ENCODE measurements at regions not wholly inside any gene's neighbourhood (a gene's known extent, or its start where the extent isn't known, plus 50 kb on each side); places are given as distances from the start of the nearest gene placed in this dataset.

DNA sequence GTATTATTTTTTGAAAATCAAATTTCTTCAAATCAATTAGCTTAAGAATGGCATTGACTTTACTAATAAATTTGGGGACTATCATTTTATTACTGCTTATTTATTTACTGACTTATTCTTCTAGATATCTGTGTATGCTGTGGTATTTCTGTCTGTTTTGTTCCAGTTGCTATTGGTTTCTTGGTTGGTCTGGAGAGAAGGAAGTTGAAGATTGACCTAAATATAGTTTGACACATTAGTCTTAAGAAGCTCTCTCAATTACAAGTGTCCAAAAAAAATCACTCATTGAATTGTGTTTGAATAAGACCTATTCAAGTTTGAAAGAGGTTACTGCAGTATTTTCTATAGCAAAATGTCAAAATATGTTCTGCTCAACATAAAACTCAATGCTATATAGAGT is 153.3 kb upstream of the KYNU start:
- Histone ChIP-seq H3K36me3 (ENCODE audit: control insufficient read depth in 2 of 2, extremely low read depth in 1 of 2, insufficient read depth in 2 of 2, low read length in 2 of 2) (no peaks in the 10 kb centered on the region), H3K27me3 (ENCODE audit: control insufficient read depth in 2 of 2, insufficient read depth in 2 of 2, low read length in 2 of 2) (no peaks in the 10 kb centered on the region), H3K27ac (ENCODE audit: insufficient read depth, low read depth, low read length) (no peak overlapping the region), H3K4me2 (ENCODE audit: insufficient read depth, low read length) (no peak overlapping the region), H2AFZ (ENCODE audit: low read depth, low read length) (no peak overlapping the region), H3K9me3 (replicated peaks; ENCODE audit: control insufficient read depth, insufficient read depth, low read length) (no peaks in the 10 kb centered on the region), H3K9me1 (replicated peaks; ENCODE audit: control insufficient read depth, extremely low read depth, insufficient read depth, low read length) (no peaks in the 10 kb centered on the region), H3K4me3 (replicated peaks in 1 of 3; ENCODE audit: insufficient read depth in 1 of 3, low read depth in 1 of 3, low read length in 3 of 3) (no peak overlapping the region), H3K4me1 (ENCODE audit: control insufficient read depth, extremely low read depth, insufficient read depth, low read length) (no peaks in the 10 kb centered on the region), H4K20me1 (replicated peaks; ENCODE audit: control insufficient read depth, extremely low read depth, insufficient read depth, low read length) (no peaks in the 10 kb centered on the region), H3K9ac (replicated peaks; ENCODE audit: extremely low read depth, insufficient read depth, low read length) (no peak overlapping the region), H3K79me2 (ENCODE audit: control insufficient read depth, insufficient read depth, low read length) (no peaks in the 10 kb centered on the region)
- no peak for FAIRE-seq
- TF ChIP-seq, protein P1, sequence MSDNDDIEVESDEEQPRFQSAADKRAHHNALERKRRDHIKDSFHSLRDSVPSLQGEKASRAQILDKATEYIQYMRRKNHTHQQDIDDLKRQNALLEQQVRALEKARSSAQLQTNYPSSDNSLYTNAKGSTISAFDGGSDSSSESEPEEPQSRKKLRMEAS (IDR thresholded peaks at IDR 0.05; ENCODE audit: insufficient read depth, insufficient read length) = no peak
- TF ChIP-seq, protein P2, sequence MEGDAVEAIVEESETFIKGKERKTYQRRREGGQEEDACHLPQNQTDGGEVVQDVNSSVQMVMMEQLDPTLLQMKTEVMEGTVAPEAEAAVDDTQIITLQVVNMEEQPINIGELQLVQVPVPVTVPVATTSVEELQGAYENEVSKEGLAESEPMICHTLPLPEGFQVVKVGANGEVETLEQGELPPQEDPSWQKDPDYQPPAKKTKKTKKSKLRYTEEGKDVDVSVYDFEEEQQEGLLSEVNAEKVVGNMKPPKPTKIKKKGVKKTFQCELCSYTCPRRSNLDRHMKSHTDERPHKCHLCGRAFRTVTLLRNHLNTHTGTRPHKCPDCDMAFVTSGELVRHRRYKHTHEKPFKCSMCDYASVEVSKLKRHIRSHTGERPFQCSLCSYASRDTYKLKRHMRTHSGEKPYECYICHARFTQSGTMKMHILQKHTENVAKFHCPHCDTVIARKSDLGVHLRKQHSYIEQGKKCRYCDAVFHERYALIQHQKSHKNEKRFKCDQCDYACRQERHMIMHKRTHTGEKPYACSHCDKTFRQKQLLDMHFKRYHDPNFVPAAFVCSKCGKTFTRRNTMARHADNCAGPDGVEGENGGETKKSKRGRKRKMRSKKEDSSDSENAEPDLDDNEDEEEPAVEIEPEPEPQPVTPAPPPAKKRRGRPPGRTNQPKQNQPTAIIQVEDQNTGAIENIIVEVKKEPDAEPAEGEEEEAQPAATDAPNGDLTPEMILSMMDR (IDR thresholded peaks at IDR 0.05; ENCODE audit: extremely low read depth in 1 of 2, insufficient read depth in 1 of 2, low read depth in 1 of 2, low read length in 2 of 2) = no peak
- TF ChIP-seq EZH2 (IDR thresholded peaks at IDR 0.05; ENCODE audit: borderline replicate concordance, low read depth, low read length, severe bottlenecking) (no peak), POLR2AphosphoS5 (IDR thresholded peaks at IDR 0.05; ENCODE audit: insufficient read depth, low read depth, low read length) (no peak), FOS (IDR thresholded peaks at IDR 0.05; ENCODE audit: borderline replicate concordance, insufficient read depth, low read length) (no peak)
- POLR2A ChIA-PET = no interaction called here
- dilution Hi-C loops (cut with MboI; ENCODE audit: extremely low pct_ligation_motif_present, low sequenced_read_pairs) (no loop called here), intact Hi-C loops (cut with micrococcal nuclease) (no loop called here)
- DNase-seq (ENCODE audit: low read depth, low spot score) = no peak
- BruUV-seq (replicated peaks) = no TSS peak
- CTCF ChIA-PET = interaction anchor here (0.7 kb wide), 1 partner anchor 18 kb away, joined by 3 read pairs; no protein-coding TSS in a partner anchor

DNA sequence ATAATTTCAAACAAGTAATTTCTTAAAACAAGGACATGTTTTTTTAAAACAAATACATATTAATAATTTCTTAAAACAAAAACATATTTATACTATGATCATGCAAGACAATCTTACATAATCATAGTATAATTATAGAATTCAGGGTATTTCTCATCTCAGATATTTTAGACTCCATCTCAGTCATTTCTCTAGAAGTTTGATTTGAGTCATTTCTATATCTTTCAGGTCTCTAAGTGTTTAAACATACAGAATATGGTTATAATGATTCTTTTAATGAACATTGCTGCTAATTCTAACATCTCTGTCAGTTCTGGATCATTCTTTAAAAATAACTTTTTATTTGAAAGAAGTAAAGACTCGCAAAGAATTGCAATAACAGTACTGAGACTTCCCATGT is 154.2 kb upstream of the KYNU start:
- Histone ChIP-seq H3K9ac (replicated peaks; ENCODE audit: extremely low read depth, insufficient read depth, low read length) (no peak overlapping the region), H3K27me3 (ENCODE audit: control insufficient read depth in 2 of 2, insufficient read depth in 2 of 2, low read length in 2 of 2) (no peaks in the 10 kb centered on the region), H3K36me3 (ENCODE audit: control insufficient read depth in 2 of 2, extremely low read depth in 1 of 2, insufficient read depth in 2 of 2, low read length in 2 of 2) (no peaks in the 10 kb centered on the region), H3K27ac (ENCODE audit: insufficient read depth, low read depth, low read length) (no peak overlapping the region), H3K9me3 (replicated peaks; ENCODE audit: control insufficient read depth, insufficient read depth, low read length) (no peaks in the 10 kb centered on the region), H3K79me2 (ENCODE audit: control insufficient read depth, insufficient read depth, low read length) (no peaks in the 10 kb centered on the region), H3K9me1 (replicated peaks; ENCODE audit: control insufficient read depth, extremely low read depth, insufficient read depth, low read length) (no peaks in the 10 kb centered on the region), H2AFZ (ENCODE audit: low read depth, low read length) (no peak overlapping the region), H3K4me2 (ENCODE audit: insufficient read depth, low read length) (no peak overlapping the region), H3K4me3 (replicated peaks in 1 of 3; ENCODE audit: insufficient read depth in 1 of 3, low read depth in 1 of 3, low read length in 3 of 3) (no peak overlapping the region), H3K4me1 (ENCODE audit: control insufficient read depth, extremely low read depth, insufficient read depth, low read length) (no peaks in the 10 kb centered on the region), H4K20me1 (replicated peaks; ENCODE audit: control insufficient read depth, extremely low read depth, insufficient read depth, low read length) (no peaks in the 10 kb centered on the region)
- ChIA-PET CTCF (no interaction called here), POLR2A (no interaction called here)
- no peak for DNase-seq (ENCODE audit: low read depth, low spot score)
- TF ChIP-seq, protein P1 (IDR thresholded peaks at IDR 0.05; ENCODE audit: insufficient read depth, insufficient read length) = no peak
- TF ChIP-seq MYC (IDR thresholded peaks at IDR 0.05; ENCODE audit: low read depth, low read length) (no peak), EZH2 (IDR thresholded peaks at IDR 0.05; ENCODE audit: borderline replicate concordance, low read depth, low read length, severe bottlenecking) (no peak), FOS (IDR thresholded peaks at IDR 0.05; ENCODE audit: borderline replicate concordance, insufficient read depth, low read length) (no peak), POLR2AphosphoS5 (IDR thresholded peaks at IDR 0.05; ENCODE audit: insufficient read depth, low read depth, low read length) (no peak), JUN (IDR thresholded peaks at IDR 0.05; ENCODE audit: borderline replicate concordance, insufficient read depth, insufficient read length, low read depth) (no peak), POLR2A (IDR thresholded peaks at IDR 0.05; ENCODE audit: low read depth, low read length) (no peak)
- dilution Hi-C loops (cut with MboI; ENCODE audit: extremely low pct_ligation_motif_present, low sequenced_read_pairs) (no loop called here), intact Hi-C loops (cut with micrococcal nuclease) (no loop called here)
- no peak for FAIRE-seq
- BruUV-seq (replicated peaks) = no TSS peak

All from endothelial cell of umbilical vein (primary cell).